Naive B cell (primary cell): ENCODE measurements at regions not wholly inside any gene's neighbourhood (a gene's known extent, or its start where the extent isn't known, plus 50 kb on each side); places are given as distances from the start of the nearest gene placed in this dataset.

Experiments used
- ATAC-seq, 2 donors: fragments of 150-1000 bp; cut with Tn5 transposase; 2 replicates each; pipeline ENCODE4 v1.10.0; 2021; ENCODE audit warnings: low read depth in 2 of 2, mild to moderate bottlenecking in 2 of 2, moderate library complexity in 2 of 2
- DNase-seq: peaks from one replicate; pipeline ENCODE4 v3.0.0; 2022
- H3K27ac Mint-ChIP-seq, 6 donors: one replicate each; pipeline ENCODE4 v1.8.0; 2020 to 2022; ENCODE audit warnings: mild to moderate bottlenecking in 6 of 6, mixed read lengths in 6 of 6, moderate library complexity in 5 of 6, inconsistent platforms in 2 of 6
- H3K27me3 Mint-ChIP-seq, 3 donors: one replicate each; pipeline ENCODE4 v1.8.0; 2021 to 2022; ENCODE audit warnings: mixed read lengths in 3 of 3, mild to moderate bottlenecking in 1 of 3
- H3K36me3 Mint-ChIP-seq, 2 donors: one replicate each; pipeline ENCODE4 v1.8.0; 2020 to 2022; ENCODE audit warnings: mixed read lengths in 2 of 2, inconsistent platforms in 1 of 2, mild to moderate bottlenecking in 1 of 2
- H3K4me1 Mint-ChIP-seq, 3 donors: one replicate each; pipeline ENCODE4 v1.8.0; 2020 to 2022; ENCODE audit warnings: mixed read lengths in 3 of 3, inconsistent platforms in 1 of 3, mild to moderate bottlenecking in 1 of 3, moderate library complexity in 1 of 3
- H3K4me3 Mint-ChIP-seq, 8 donors: one replicate each; pipeline ENCODE4 v1.8.0; 2020 to 2022; ENCODE audit warnings: mild to moderate bottlenecking in 8 of 8, mixed read lengths in 8 of 8, moderate library complexity in 8 of 8, inconsistent platforms in 2 of 8
- H3K9me3 Mint-ChIP-seq, 7 donors: one replicate each; pipeline ENCODE4 v1.8.0; 2020 to 2022; ENCODE audit warnings: mixed read lengths in 7 of 7, mild to moderate bottlenecking in 5 of 7, inconsistent platforms in 2 of 7, moderate library complexity in 1 of 7

DNA sequence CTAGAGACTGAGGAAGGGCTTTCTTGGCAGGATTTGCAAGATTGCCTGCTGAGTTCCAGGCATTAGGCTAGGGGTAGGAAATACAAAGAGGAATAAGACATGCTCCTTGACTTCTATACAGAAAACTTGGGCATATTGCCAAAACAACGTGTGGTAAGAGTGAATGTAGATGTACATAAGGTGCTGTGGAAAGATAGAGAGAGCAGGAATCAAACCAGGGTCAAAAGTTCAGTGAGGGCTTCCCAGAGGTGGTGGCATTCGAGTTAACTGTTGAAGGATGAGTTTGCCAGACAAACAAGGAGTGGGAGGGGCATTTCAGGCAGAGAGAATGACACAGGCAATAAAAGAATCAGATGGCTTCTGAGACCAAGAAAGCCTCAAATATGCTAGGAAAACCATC, 187.9 kb downstream of the KDR start:
- Mint-ChIP-seq H3K4me3 (no peak overlapping the region), H3K27me3 (peaks cover 4 to 9% (median 5%) of the 10 kb centered on the region in 3 donors), H3K27ac (peak overlapping the region in 1 of 6 donors; percentile 0), H3K4me1 (peaks cover 9 to 22% (median 12%) of the 10 kb centered on the region in 3 donors), H3K9me3 (no peaks in the 10 kb centered on the region), H3K36me3 (no peaks in the 10 kb centered on the region)
- no peak for DNase-seq
- ATAC-seq = no peak

DNA sequence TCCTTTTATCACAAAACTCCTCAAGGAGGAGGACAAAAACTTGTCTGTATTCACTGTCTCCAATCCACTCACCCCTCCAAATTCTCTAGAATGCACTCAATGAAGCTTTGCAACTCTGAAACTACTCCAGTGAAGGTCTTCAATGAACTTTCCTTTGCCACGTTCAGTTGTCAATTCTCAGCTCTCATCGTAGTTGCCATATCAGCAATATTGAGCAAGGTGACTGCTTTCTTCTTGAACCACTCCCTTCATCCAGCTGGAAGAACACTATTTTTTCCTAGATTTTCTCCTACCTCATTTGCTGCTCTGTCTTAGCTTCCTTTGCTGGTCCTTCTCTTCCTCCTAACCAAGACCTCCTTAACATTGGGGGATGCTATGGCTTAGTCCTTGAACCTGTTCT, 191.8 kb downstream of the KDR start:
- H3K4me3 Mint-ChIP-seq = no peak overlapping the region
- DNase-seq = no peak
- no peak for ATAC-seq
- H3K36me3 Mint-ChIP-seq = no peaks in the 10 kb centered on the region
- no peaks in the 10 kb centered on the region for H3K9me3 Mint-ChIP-seq
- H3K4me1 Mint-ChIP-seq = no peaks in the 10 kb centered on the region
- no peak overlapping the region for H3K27ac Mint-ChIP-seq
- peaks cover 1 to 9% (median 5%) of the 10 kb centered on the region in 3 donors for H3K27me3 Mint-ChIP-seq

DNA sequence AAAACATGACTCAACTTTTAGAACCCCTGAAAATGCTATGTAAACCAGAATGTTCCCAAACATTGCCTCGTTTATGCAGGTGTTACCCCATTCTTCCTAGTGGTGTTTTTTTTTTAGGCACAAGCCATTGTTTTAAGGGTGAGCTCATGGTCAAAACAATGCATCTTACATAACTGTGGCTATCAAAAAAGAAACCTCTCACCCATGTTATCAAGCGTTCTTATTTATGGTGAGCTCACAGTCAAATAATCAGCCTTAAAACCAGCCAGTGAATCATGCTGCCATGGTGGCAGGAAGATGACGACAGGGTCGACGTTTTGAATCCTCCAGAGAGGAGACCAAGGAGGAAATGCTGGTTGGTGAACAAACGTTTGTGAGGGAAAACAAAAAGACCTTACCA, 195.2 kb downstream of the KDR start:
- H3K27me3 Mint-ChIP-seq = no peaks in the 10 kb centered on the region
- H3K4me1 Mint-ChIP-seq = no peaks in the 10 kb centered on the region
- no peaks in the 10 kb centered on the region for H3K36me3 Mint-ChIP-seq
- H3K27ac Mint-ChIP-seq = no peak overlapping the region
- no peak overlapping the region for H3K4me3 Mint-ChIP-seq
- ATAC-seq (no peak), DNase-seq (no peak)
- peaks cover 0 to 5% (median 0%) of the 10 kb centered on the region in 7 donors for H3K9me3 Mint-ChIP-seq

DNA sequence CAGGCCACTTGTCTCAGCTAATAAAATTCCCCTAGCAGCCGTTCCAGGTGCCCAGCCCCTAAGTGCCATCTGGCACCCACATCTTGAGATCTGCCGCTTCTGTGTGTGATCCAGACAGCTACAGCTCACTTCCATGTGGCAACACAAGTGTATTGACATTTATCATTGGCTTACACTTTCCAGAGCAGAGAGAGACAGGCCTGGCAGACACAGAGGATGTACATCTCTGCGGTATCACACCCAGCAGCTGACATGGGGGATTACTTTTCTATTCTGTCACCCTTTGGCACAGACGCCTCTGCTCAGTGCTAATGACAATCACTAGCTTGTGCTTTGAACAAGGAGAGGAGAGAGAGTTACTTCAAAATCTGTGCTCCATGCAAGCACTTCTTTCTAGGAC, 195.9 kb downstream of the KDR start:
- no peak for DNase-seq
- Mint-ChIP-seq H3K27me3 (no peaks in the 10 kb centered on the region), H3K4me1 (no peaks in the 10 kb centered on the region), H3K27ac (no peak overlapping the region), H3K4me3 (no peak overlapping the region), H3K9me3 (peaks cover 0 to 12% (median 5%) of the 10 kb centered on the region in 7 donors), H3K36me3 (no peaks in the 10 kb centered on the region)
- no peak for ATAC-seq

DNA sequence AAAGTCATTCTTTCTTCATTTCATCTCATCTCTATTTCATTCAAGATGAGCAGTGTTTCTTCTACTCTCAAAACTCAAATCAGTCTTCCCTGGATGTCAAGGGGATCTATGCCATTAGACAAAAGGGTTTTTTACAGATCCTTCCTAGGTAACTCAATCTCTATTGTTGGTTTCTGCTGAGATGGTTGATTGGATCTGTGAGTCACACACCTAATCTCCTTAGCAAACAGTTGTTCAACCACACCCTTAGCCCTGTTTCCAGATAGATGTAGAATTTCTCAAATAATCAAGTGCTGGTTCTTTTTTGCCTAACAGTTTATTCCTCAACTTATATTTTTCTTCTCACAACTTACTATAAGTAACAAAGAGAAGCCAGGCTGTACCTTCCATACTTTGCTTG, 200.5 kb downstream of the KDR start:
- DNase-seq (no peak), ATAC-seq (no peak)
- Mint-ChIP-seq H3K27me3 (no peaks in the 10 kb centered on the region), H3K4me3 (no peak overlapping the region), H3K9me3 (peaks cover 2 to 19% (median 7%) of the 10 kb centered on the region in 7 donors), H3K4me1 (no peaks in the 10 kb centered on the region), H3K27ac (no peak overlapping the region), H3K36me3 (no peaks in the 10 kb centered on the region)

DNA sequence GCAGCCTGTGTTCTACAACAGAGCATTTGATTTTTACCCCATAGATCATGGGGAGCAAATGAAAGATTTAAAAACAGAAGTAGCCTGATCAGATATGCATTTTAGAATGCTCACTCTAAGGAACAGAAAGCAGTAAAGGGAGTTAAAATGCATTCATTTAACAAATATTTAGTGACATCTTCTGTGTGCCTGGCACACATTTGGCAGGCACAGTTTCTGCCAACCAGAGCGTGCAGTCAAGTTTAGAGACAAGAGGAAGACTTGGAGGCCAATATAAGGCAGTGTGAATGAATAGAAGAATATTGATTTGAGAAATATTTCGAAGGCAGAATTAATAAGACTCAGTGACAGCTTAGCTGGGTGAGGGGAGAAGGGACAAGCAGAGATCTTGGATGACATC, 210.1 kb downstream of the KDR start:
- Mint-ChIP-seq H3K27ac (no peak overlapping the region), H3K4me1 (no peaks in the 10 kb centered on the region)
- no peak for ATAC-seq

DNA sequence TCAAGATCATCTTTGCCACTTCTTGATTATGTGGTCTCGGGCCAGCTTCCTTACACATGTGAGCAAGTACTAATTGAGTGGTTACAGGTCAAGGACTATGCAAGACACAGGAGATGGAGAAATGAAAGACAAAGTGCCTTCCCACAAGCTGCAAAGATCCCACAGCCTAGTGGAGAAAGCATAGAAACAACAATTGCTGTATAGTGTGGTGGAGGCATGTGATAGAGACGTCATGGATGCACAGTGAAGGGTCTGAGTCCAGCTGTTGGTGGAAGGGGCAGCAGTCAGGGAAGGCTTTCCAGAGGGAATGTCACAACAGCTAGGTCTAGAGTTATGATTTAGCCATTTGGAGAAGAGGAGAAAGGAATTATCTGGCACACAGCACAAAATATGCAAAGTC, 210.6 kb downstream of the KDR start:
- no peak for ATAC-seq
- no peak for DNase-seq
- Mint-ChIP-seq H3K27ac (no peak overlapping the region), H3K4me1 (peaks cover 0 to 3% (median 1%) of the 10 kb centered on the region in 3 donors), H3K27me3 (no peaks in the 10 kb centered on the region), H3K36me3 (no peaks in the 10 kb centered on the region), H3K4me3 (no peak overlapping the region), H3K9me3 (peaks cover 0 to 3% (median 0%) of the 10 kb centered on the region in 7 donors)

More for the DNA sequence above, 210.1 kb downstream of the KDR start:
- Mint-ChIP-seq H3K4me3 (no peak overlapping the region), H3K9me3 (peaks cover 0 to 3% (median 0%) of the 10 kb centered on the region in 7 donors), H3K36me3 (no peaks in the 10 kb centered on the region), H3K27me3 (no peaks in the 10 kb centered on the region)
- no peak for DNase-seq

DNA sequence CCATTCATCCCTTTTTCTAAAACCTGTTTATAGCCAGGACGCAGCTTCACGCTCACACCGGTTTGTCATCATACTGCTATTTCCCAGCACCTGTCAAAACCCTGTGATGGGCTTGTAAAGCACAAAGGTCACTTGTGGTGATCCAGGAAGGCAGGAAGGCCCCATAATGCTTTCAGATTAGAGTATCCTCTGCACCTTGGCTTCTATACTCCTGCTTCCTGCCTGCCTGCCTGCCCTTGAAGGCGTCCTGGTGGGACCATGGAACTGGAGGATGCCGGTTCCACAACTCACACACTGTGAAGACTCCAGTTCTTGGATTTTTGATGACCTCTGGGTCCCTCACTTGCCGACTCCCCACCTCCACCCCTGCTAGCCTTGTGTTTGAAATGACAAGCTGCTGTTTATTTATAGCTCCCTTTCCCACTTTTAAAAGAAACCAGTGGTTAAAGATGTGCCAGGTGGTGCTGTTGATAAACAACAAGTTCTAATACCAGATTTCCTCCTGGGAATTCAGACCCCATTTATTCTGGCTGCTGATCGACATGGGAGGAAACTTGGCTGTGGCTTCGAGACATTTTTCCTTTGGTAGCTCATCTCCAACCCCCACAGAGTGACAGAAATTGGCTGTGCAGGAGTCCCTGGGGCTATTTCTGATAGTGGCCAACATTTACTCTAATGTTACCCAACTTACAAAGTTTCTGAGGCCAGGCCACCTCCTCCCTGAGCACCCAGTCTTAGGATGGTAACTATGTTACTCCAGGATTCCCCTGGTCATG, 211.5 kb downstream of the KDR start:
- no peak for ATAC-seq
- no peaks in the 10 kb centered on the region for H3K36me3 Mint-ChIP-seq

DNA sequence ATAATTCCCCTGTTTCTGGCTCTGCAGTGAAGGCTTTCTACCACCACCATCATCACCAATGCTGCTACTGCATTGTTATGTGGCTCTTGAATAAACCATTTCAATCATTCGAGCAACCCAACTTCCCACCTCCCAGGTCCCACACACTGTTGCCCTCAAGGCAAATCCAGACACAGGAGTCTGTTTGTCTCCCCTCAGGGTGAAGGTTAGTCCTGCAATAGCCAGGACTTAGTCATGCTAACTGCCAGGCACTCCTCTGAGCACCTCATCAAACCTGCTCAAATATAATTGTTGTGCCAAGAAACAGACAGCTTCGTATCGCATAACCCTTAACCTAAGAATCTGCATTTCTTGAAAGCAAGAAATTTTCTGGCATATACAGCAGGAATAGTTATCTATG, 213.2 kb downstream of the KDR start:
- no peak overlapping the region for H3K4me3 Mint-ChIP-seq

More for the DNA sequence above, 211.5 kb downstream of the KDR start:
- no peak for DNase-seq
- Mint-ChIP-seq H3K4me1 (peaks cover 0 to 9% (median 3%) of the 10 kb centered on the region in 3 donors), H3K4me3 (no peak overlapping the region), H3K9me3 (peaks cover 0 to 3% (median 0%) of the 10 kb centered on the region in 7 donors), H3K27me3 (no peaks in the 10 kb centered on the region), H3K27ac (no peak overlapping the region)

DNA sequence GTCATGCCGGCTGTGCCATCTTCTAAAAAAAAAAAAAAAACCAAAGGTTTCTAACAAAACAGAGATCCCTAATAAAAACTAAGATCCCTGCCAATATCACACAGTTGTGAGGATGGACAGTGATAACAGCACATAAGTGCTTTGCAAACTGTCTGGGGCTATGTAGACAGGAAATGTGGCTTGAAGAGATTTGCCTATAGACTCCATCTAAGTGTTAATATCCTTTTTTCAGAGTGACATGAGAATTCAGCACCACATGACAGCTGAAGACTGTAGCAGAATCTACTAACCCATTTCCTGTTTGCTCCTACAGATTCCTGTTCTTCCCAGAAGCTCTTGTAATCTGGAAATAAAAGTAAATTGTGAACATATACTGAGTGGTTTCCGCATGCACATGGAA, 215.4 kb downstream of the KDR start:
- peaks cover 3 to 24% (median 10%) of the 10 kb centered on the region in 7 donors for H3K9me3 Mint-ChIP-seq
- H3K4me3 Mint-ChIP-seq = no peak overlapping the region
- peaks cover 0 to 9% (median 3%) of the 10 kb centered on the region in 3 donors for H3K4me1 Mint-ChIP-seq
- ATAC-seq (peak in 1 of 2 donors; percentile 41), DNase-seq (no peak)
- no peak overlapping the region for H3K27ac Mint-ChIP-seq
- no peaks in the 10 kb centered on the region for H3K27me3 Mint-ChIP-seq
- H3K36me3 Mint-ChIP-seq = peaks cover 0 to 6% of the 10 kb centered on the region in 2 donors

More for the DNA sequence above, 213.2 kb downstream of the KDR start:
- H3K27me3 Mint-ChIP-seq = no peaks in the 10 kb centered on the region
- no peak overlapping the region for H3K27ac Mint-ChIP-seq
- H3K4me1 Mint-ChIP-seq = peaks cover 0 to 9% (median 3%) of the 10 kb centered on the region in 3 donors
- peaks cover 0 to 9% (median 4%) of the 10 kb centered on the region in 7 donors for H3K9me3 Mint-ChIP-seq
- H3K36me3 Mint-ChIP-seq = peaks cover 0 to 6% of the 10 kb centered on the region in 2 donors
- ATAC-seq = no peak
- no peak for DNase-seq

DNA sequence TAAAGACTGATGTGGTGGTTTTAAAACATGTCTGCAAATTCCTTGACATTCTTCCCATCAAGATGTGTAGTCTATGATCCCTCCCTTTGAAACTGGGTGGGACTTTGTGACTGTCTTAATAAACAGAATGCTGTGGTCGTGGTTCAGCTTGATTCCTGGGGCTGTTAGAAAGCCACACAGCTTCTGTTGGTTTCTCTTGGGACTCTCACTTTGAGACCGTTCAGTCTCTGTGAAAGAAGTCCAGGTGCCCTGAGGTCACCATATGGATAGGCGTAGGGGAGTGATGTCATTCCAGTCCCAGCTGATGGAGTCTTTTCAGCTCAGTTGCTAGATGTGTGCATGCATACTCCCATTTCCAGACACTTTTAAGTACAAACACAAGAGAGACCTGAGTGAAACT, 216.6 kb downstream of the KDR start:
- no peak overlapping the region for H3K4me3 Mint-ChIP-seq
- peaks cover 3 to 24% (median 10%) of the 10 kb centered on the region in 7 donors for H3K9me3 Mint-ChIP-seq
- DNase-seq (no peak), ATAC-seq (no peak)
- peaks cover 0 to 9% (median 3%) of the 10 kb centered on the region in 3 donors for H3K4me1 Mint-ChIP-seq
- peak overlapping the region in 1 of 6 donors; percentile 57 for H3K27ac Mint-ChIP-seq
- peaks cover 0 to 6% of the 10 kb centered on the region in 2 donors for H3K36me3 Mint-ChIP-seq
- no peaks in the 10 kb centered on the region for H3K27me3 Mint-ChIP-seq

DNA sequence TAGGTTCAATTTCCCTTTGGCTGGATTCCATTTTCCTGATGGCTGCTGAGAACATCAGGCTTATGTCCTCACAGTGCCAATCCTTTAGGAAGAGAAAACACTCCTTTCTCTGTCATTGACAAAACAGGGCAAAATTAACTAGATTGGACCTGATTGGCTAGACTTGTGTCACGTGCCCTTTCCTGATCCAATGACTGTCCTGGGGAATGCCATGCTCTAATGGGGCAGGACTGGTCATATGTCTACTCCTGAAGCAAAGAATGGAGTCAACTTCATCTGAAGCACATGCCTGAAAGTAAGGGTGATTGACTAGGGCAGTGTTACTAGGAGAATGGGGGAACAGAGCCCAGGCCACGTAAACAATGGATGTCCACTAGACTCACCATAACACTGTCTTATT, 220.4 kb downstream of the KDR start:
- DNase-seq (no peak), ATAC-seq (no peak)
- no peak overlapping the region for H3K4me3 Mint-ChIP-seq
- peaks cover 3 to 28% (median 13%) of the 10 kb centered on the region in 7 donors for H3K9me3 Mint-ChIP-seq
- H3K27ac Mint-ChIP-seq = no peak overlapping the region
- peaks cover 0 to 8% (median 3%) of the 10 kb centered on the region in 3 donors for H3K4me1 Mint-ChIP-seq
- H3K27me3 Mint-ChIP-seq = peaks cover 0 to under 1% (median 0%) of the 10 kb centered on the region in 3 donors
- peaks cover 0 to 6% of the 10 kb centered on the region in 2 donors for H3K36me3 Mint-ChIP-seq

DNA sequence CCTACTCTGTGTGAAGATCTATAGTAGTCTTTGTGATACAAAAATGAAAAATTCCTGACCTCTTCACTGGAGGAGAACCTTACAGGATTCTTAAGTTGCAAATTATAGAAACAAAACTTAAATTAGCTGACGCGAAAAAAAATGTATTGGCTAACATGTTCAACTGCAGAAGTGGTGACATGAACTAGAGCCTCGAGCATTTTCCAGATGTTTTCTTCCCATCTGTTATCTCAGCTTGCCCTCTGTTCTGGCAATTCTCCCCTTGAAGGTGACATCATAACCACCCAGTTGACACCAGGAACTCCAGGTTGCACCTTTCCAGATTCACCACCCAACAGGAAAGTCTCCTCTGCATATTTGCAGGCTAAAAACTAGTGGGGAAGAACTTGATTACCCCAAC, 222.4 kb downstream of the KDR start:
- peaks cover 3 to 26% (median 13%) of the 10 kb centered on the region in 7 donors for H3K9me3 Mint-ChIP-seq
- no peak overlapping the region for H3K27ac Mint-ChIP-seq
- H3K4me3 Mint-ChIP-seq = no peak overlapping the region
- peaks cover 0 to 6% of the 10 kb centered on the region in 2 donors for H3K36me3 Mint-ChIP-seq
- peaks cover 0 to 7% (median 0%) of the 10 kb centered on the region in 3 donors for H3K27me3 Mint-ChIP-seq
- no peak for ATAC-seq
- no peaks in the 10 kb centered on the region for H3K4me1 Mint-ChIP-seq
- no peak for DNase-seq

DNA sequence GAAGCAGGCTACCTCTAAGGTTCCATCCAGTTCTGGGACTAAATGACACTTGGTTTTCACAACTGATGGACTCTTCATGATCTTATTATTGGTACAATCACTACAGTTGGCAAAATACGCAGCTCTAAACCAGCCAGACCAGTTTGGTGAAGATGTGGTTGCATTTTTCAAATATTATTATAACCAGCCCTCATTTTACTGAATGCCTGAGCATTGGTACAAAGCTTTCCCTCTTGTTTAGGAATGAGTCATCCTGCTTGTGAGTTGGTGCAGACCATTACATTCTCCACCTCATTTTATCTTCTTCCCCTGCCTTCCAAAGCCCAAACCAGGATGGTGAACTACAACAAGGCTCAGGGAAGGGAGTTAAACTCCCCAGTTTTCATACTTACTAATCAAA, 223.1 kb downstream of the KDR start:
- DNase-seq (no peak), ATAC-seq (no peak)
- Mint-ChIP-seq H3K9me3 (peaks cover 0 to 19% (median 9%) of the 10 kb centered on the region in 7 donors), H3K4me3 (no peak overlapping the region), H3K4me1 (no peaks in the 10 kb centered on the region), H3K27me3 (peaks cover 0 to 7% (median 0%) of the 10 kb centered on the region in 3 donors), H3K27ac (no peak overlapping the region), H3K36me3 (no peaks in the 10 kb centered on the region)
